GM12891 (cell line): ENCODE measurements at regions not wholly inside any gene's neighbourhood (a gene's known extent, or its start where the extent isn't known, plus 50 kb on each side); places are given as distances from the start of the nearest gene placed in this dataset.

Experiments
- DNase-seq: peaks from one replicate; pipeline ENCODE4 v3.0.0; 2011; ENCODE audit warnings: low spot score; ENCODE audit not compliant: insufficient read length
- FAIRE-seq: peaks from 2 replicates; lab custom pipeline; 2011; peaks lifted over from hg19 to GRCh38; lab: Jason Lieb, UNC
- PAX5 ChIP-seq: IDR thresholded peaks from 2 replicates; pipeline ENCODE4 v1.6.1; 2011; ENCODE audit warnings: low read length, moderate library complexity, mild to moderate bottlenecking; ENCODE audit not compliant: insufficient read depth, severe bottlenecking
- POLR2A ChIP-seq: IDR thresholded peaks from 2 replicates; pipeline ENCODE4 v1.6.1; 2011; ENCODE audit warnings: low read depth, low read length, control low read depth
- POLR2AphosphoS5 ChIP-seq: IDR thresholded peaks from 2 replicates; pipeline ENCODE4 v1.6.1; 2011; ENCODE audit warnings: low read depth, low read length, control low read depth
- POU2F2 ChIP-seq: IDR thresholded peaks from 2 replicates; pipeline ENCODE4 v1.6.1; 2011; ENCODE audit warnings: low read depth, mild to moderate bottlenecking, control low read depth, low read length, moderate library complexity
- SPI1 ChIP-seq: IDR thresholded peaks from 2 replicates; pipeline ENCODE4 v1.6.1; 2011; ENCODE audit warnings: low read depth, low read length, control low read depth
- TAF1 ChIP-seq: IDR thresholded peaks from 2 replicates; pipeline ENCODE4 v1.6.1; 2011; ENCODE audit warnings: low read depth, low read length, control low read depth

GRCh38 chr6:44567406-44567805 lies 179.9 kb downstream of the CDC5L start:
- TF ChIP-seq POLR2A: no peak
- TF ChIP-seq POU2F2: no peak
- no peak for TF ChIP-seq SPI1
- TF ChIP-seq PAX5: no peak
- TF ChIP-seq TAF1: no peak
- no peak for TF ChIP-seq POLR2AphosphoS5

GRCh38 chr6:44569131-44569530 lies 181.6 kb downstream of the CDC5L start:
- TF ChIP-seq TAF1 (no peak), POLR2AphosphoS5 (no peak)

More at GRCh38 chr6:44567406-44567805, 179.9 kb downstream of the CDC5L start:
- DNase-seq (no peak), FAIRE-seq (no peak)

DNA sequence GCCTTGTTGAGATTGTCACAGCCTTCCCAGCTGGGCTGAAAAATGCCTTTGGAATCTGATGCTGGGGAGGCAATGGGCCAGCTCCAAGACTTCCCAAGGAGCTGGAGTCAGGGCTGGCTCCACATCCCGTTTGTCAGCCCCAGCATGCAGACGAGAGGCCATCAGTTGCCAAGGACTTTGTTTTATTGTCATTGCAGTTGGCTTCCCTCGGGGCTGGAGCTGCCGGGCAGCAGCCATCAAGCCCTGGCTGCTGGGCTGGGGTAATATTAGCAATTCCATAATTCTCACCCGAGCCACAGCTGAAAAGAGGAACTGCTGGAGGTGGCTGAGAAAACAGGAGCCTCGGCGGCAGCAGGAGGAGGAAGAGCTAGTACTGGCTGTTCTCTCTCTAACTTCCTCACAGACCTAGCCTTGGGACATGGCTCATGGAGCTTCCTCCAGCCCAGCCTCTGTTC lies 182.5 kb downstream of the CDC5L start:
- no peak for FAIRE-seq
- TF ChIP-seq POU2F2 (no peak), SPI1 (peak; percentile 48)
- no peak for DNase-seq

More at GRCh38 chr6:44569131-44569530, 181.6 kb downstream of the CDC5L start:
- DNase-seq (no peak), FAIRE-seq (no peak)

- DNase-seq: no peak
- no peak for FAIRE-seq
- no peak for TF ChIP-seq POU2F2
- no peak for TF ChIP-seq POLR2AphosphoS5
These were observed 184.0 kb downstream of the CDC5L start for GRCh38 chr6:44571510-44571909.

DNA sequence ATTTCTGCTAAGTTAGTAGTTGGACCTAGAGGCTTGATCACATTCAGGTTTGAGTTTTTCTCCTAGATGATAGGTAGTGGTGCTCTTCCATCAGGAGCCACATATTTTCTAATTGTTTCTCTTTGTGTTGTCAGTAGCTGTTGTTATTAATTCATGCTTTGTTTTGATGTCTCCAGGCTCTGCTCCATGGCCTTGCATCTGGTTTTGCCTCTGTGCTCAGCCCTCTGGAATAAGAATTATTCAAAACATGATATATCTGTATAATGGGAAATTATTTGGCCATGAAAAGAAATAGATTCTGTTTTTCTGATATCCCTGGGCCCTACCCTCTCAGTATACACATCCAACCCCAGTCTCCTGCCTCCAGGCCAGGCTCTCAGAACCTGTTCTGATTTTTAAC lies 184.8 kb downstream of the CDC5L start:
- no peak for DNase-seq
- TF ChIP-seq SPI1 (no peak), PAX5 (no peak), POLR2A (no peak), POU2F2 (no peak), TAF1 (no peak), POLR2AphosphoS5 (no peak)
- FAIRE-seq: no peak

GRCh38 chr6:44575644-44576043 lies 188.1 kb downstream of the CDC5L start:
- FAIRE-seq: no peak
- TF ChIP-seq SPI1: no peak
- no peak for TF ChIP-seq POU2F2
- no peak for TF ChIP-seq TAF1
- TF ChIP-seq PAX5: no peak
- TF ChIP-seq POLR2A: no peak
- TF ChIP-seq POLR2AphosphoS5: no peak
- DNase-seq: no peak

DNA sequence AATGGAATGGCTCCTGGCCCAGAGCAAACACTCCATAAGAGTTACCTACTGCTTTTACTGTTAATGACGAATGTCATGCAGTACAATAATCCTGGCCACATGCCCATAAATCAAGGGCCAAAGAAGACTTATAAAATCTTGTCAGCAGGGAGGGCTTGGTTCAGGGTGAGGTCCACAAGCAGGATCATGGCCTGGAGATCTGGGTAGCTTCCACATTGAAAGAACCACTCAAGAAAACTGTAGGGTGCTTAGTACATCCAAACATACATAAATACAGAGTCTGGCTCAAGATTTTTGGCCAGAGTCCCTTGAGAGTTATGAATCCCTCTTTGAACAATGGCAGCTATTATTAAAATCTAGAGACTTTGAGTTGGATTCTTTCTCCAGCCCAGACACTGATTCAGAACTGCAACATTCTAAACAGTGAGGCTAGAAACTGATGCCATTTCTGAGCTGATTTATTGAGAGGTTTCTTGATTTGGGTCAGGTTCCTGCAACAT lies 188.7 kb downstream of the CDC5L start:
- TF ChIP-seq POU2F2: no peak
- TF ChIP-seq TAF1: no peak
- no peak for TF ChIP-seq POLR2A
- TF ChIP-seq SPI1: no peak
- DNase-seq (no peak), FAIRE-seq (no peak)

GRCh38 chr6:44580901-44581300 lies 193.4 kb downstream of the CDC5L start:
- TF ChIP-seq POLR2A (no peak), PAX5 (no peak), SPI1 (no peak), TAF1 (no peak), POU2F2 (no peak), POLR2AphosphoS5 (no peak)
- FAIRE-seq (no peak), DNase-seq (no peak)

GRCh38 chr6:44582930-44583329 lies 195.4 kb downstream of the CDC5L start:
- DNase-seq (no peak), FAIRE-seq (no peak)
- TF ChIP-seq TAF1 (no peak), POLR2A (no peak), POLR2AphosphoS5 (no peak), SPI1 (no peak), POU2F2 (no peak), PAX5 (no peak)

DNA sequence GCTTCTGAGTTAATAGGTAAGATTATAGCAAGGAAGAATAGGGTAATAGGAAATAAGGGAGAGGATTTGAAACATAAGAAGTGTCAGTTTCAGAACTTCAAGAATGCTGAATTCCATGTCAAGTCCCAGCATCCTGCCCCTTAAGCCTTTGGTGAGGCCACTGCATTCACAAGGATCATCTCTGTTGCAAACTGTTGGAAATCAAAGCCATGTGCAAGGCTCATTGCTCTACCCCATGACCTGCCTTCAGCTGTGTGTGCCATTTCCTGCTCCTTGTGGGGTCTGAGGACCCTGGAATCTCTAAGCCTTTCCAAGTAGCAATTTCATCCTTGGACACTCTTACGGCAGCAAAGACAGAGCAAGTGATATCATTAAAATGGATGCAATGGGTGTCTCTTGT lies 203.0 kb downstream of the CDC5L start:
- FAIRE-seq: no peak
- no peak for TF ChIP-seq SPI1
- DNase-seq: no peak

GRCh38 chr6:44593539-44593944 lies 206.0 kb downstream of the CDC5L start:
- DNase-seq (peak; percentile 30), FAIRE-seq (no peak)
- TF ChIP-seq POU2F2 (no peak), POLR2A (no peak), PAX5 (no peak), POLR2AphosphoS5 (no peak), SPI1 (no peak), TAF1 (no peak)

DNA sequence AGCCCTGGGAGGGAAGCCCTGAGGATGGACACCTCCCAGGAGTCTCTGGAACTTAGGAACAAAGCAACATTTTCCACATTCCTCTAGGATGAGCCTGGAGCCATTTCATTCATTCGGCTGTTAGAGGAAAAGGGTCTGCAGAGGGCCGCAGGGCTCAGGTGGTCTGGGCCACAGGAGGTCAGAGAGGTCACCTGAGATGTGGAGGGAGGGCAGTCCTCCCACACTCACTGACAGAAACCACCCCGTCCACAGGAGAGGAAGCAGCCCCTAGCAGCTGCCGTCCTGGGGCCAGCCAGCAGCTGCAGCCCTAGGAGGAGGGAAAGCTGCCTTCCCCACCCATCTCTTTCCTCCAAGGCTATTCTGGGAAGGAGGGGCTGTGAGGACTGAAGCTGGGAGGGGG lies 207.0 kb downstream of the CDC5L start:
- no peak for FAIRE-seq
- TF ChIP-seq SPI1 (peak; percentile 37; the same call in 1 of the 2 replicates), POU2F2 (no peak), POLR2AphosphoS5 (no peak), TAF1 (no peak), PAX5 (no peak)
- no peak for DNase-seq
